ENCODE measurements at regions not wholly inside any gene's neighbourhood (a gene's known extent, or its start where the extent isn't known, plus 50 kb on each side); places are given as distances from the start of the nearest gene placed in this dataset.

GRCh38 chr11:92685049-92685448 is 284.4 kb upstream of the MTNR1B start:
- Histone ChIP-seq H3K23me2 (ENCODE audit: low read depth, low read length) (no peaks in the 10 kb centered on the region), H2AFZ (ENCODE audit: low read length) (no peak overlapping the region), H3K4me2 (ENCODE audit: insufficient read depth in 1 of 2, low read depth in 2 of 2, low read length in 2 of 2) (no peak overlapping the region), H2BK12ac (ENCODE audit: low read depth, low read length) (no peak overlapping the region), H3K9ac (replicated peaks in 1 of 4; ENCODE audit: extremely low read depth in 1 of 4, low read depth in 3 of 4, low read length in 3 of 4) (no peak overlapping the region), H3K36me3 (ENCODE audit: control insufficient read depth in 2 of 4, insufficient read depth in 4 of 4, low read length in 3 of 4) (no peaks in the 10 kb centered on the region), H3K56ac (replicated peaks; ENCODE audit: insufficient read length, low read depth, low read length) (no peak overlapping the region), H2AK5ac (ENCODE audit: low read depth, low read length) (no peak overlapping the region), H2BK15ac (ENCODE audit: low read length) (no peak overlapping the region), H2BK120ac (replicated peaks; ENCODE audit: low read depth, low read length) (no peak overlapping the region), H2BK20ac (ENCODE audit: low read length) (no peak overlapping the region), H3K4me3 (ENCODE audit: extremely low read depth in 1 of 4, insufficient read depth in 2 of 4, low read depth in 3 of 4, low read length in 4 of 4) (no peak overlapping the region), H4K8ac (ENCODE audit: extremely low read depth, insufficient read depth, low read length) (no peak overlapping the region), H2BK5ac (ENCODE audit: low read depth, low read length) (no peak overlapping the region), H3K23ac (ENCODE audit: insufficient read length) (no peak overlapping the region), H3K18ac (ENCODE audit: extremely low read depth, low read length) (no peak overlapping the region), H3K79me2 (ENCODE audit: control insufficient read depth in 1 of 2, insufficient read depth in 2 of 2, low read length in 2 of 2) (no peaks in the 10 kb centered on the region), H3K79me1 (ENCODE audit: low read depth, low read length) (no peaks in the 10 kb centered on the region), H3K14ac (ENCODE audit: insufficient read length) (no peak overlapping the region), H3K4me1 (replicated peaks in 1 of 4; ENCODE audit: control insufficient read depth in 3 of 4, insufficient read depth in 4 of 4, low read length in 3 of 4) (no peaks in the 10 kb centered on the region), H3K4ac (replicated peaks; ENCODE audit: insufficient read length, low read depth, low read length) (no peak overlapping the region), H3K27me3 (replicated peaks in 1 of 4; ENCODE audit: control insufficient read depth in 3 of 4, extremely low read depth in 1 of 4, insufficient read depth in 3 of 4, low read length in 3 of 4) (no peaks in the 10 kb centered on the region), H3K9me3 (ENCODE audit: insufficient read depth in 2 of 2, low read depth in 1 of 2, low read length in 1 of 2) (no peaks in the 10 kb centered on the region), H3K27ac (ENCODE audit: low read depth, low read length) (no peak overlapping the region), H4K5ac (ENCODE audit: insufficient read length, low read depth, low read length) (no peak overlapping the region), H4K20me1 (replicated peaks in 1 of 2; ENCODE audit: control insufficient read depth in 1 of 2, insufficient read depth in 2 of 2, low read length in 2 of 2) (no peaks in the 10 kb centered on the region), H4K91ac (replicated peaks; ENCODE audit: insufficient read length, low read length) (no peak overlapping the region)
- FAIRE-seq = no peak
- no peak for DNase-seq (ENCODE audit: low read depth in 1 of 2, low spot score in 2 of 2)
- ChIA-PET CTCF (ENCODE audit: partially characterized antibody) (interaction anchor here (0.8 kb wide), 1 partner anchor 535 kb away, joined by 3 read pairs; no protein-coding TSS in a partner anchor), POLR2A (ENCODE audit: partially characterized antibody) (interaction anchor here (0.6 kb wide), 1 partner anchor 27 kb away, joined by 3 read pairs; no protein-coding TSS in a partner anchor)
- 98% methylated on average over 2 of the region's 2 CpGs; no CpG with 5 or more reads in 1 of the 2 experiments for WGBS, 2 experiments (ENCODE audit: extremely low coverage in 1 of 2, insufficient coverage in 1 of 2, insufficient read length in 1 of 2, insufficient replicate concordance in 2 of 2, low coverage in 1 of 2, low lambda C conversion rate in 2 of 2, missing lambda C conversion rate in 1 of 2)
- no peak for TF ChIP-seq SP2 (IDR thresholded peaks at IDR 0.05; ENCODE audit: low read length)
- no peak for TF ChIP-seq RBBP5 (IDR thresholded peaks at IDR 0.05; ENCODE audit: borderline replicate concordance, low read depth, low read length)
- TF ChIP-seq JUN (IDR thresholded peaks at IDR 0.05; ENCODE audit: low read depth, low read length) = no peak
- no peak for TF ChIP-seq CHD2 (IDR thresholded peaks at IDR 0.05; ENCODE audit: low read length)
- TF ChIP-seq CHD1 (IDR thresholded peaks at IDR 0.05; ENCODE audit: low read depth, low read length) = no peak
- no peak for TF ChIP-seq NANOG (IDR thresholded peaks at IDR 0.05; ENCODE audit: insufficient read depth, low read depth, low read length, poor library complexity, severe bottlenecking)
- no peak for TF ChIP-seq BCL11A (IDR thresholded peaks at IDR 0.05; ENCODE audit: low read depth in 2 of 2, low read length in 2 of 2)
- TF ChIP-seq CTBP2 (IDR thresholded peaks at IDR 0.05; ENCODE audit: borderline replicate concordance, insufficient read depth, insufficient read length, low read length) = no peak
- no peak for TF ChIP-seq KDM1A (IDR thresholded peaks at IDR 0.05; ENCODE audit: borderline replicate concordance, low read length)
- no peak for TF ChIP-seq MAFK (IDR thresholded peaks at IDR 0.05; ENCODE audit: low read depth, low read length)
- no peak for TF ChIP-seq CREB1 (IDR thresholded peaks at IDR 0.05)
- no peak for TF ChIP-seq SIX5 (IDR thresholded peaks at IDR 0.05; ENCODE audit: low read depth, low read length)
- no peak for TF ChIP-seq ZNF274 (IDR thresholded peaks at IDR 0.05; ENCODE audit: borderline replicate concordance, extremely low read depth, low read length)
